ENCODE measurements at regions not wholly inside any gene's neighbourhood (a gene's known extent, or its start where the extent isn't known, plus 50 kb on each side); places are given as distances from the start of the nearest gene placed in this dataset.

GRCh38 chr2:234788841-234789240 lies 163.0 kb upstream of the SH3BP4 start:
- TF ChIP-seq GLIS3 (CRISPR knock-in tag; IDR thresholded peaks at IDR 0.05) (no peak), ESRRG (CRISPR knock-in tag; IDR thresholded peaks at IDR 0.05) (no peak), ZFP3 (CRISPR knock-in tag; IDR thresholded peaks at IDR 0.05) (no peak), CSDC2 (CRISPR knock-in tag; IDR thresholded peaks at IDR 0.05) (no peak), TCF4 (CRISPR knock-in tag; IDR thresholded peaks at IDR 0.05; ENCODE audit: borderline replicate concordance) (no peak), ARNTL (CRISPR knock-in tag; IDR thresholded peaks at IDR 0.05; ENCODE audit: borderline replicate concordance, low read depth) (no peak), ZNF70 (CRISPR knock-in tag; IDR thresholded peaks at IDR 0.05) (no peak)

Measured in SK-N-SH treated with all-trans-retinoic acid at 6 μM for 48 hours (cell line).